ENCODE measurements at regions not wholly inside any gene's neighbourhood (a gene's known extent, or its start where the extent isn't known, plus 50 kb on each side); places are given as distances from the start of the nearest gene placed in this dataset.

GRCh38 chr2:19132967-19133366 is 225.5 kb downstream of the OSR1 start:
- in situ Hi-C loops (cut with HindIII; ENCODE audit: extremely low pct_ligation_motif_present, low pct_unique_long_range_greater_than_20kb), result no loop called here
- intact Hi-C loops (cut with micrococcal nuclease; ENCODE audit: unreplicated experiment), result no loop called here
- ChIA-PET CTCF (ENCODE audit: low intra/inter-chr PET ratio, low total read pairs) (no interaction called here), POLR2A (no interaction called here)
- no peak for ATAC-seq
- Histone ChIP-seq H3K4me3 (replicated peaks in 1 of 3; ENCODE audit: insufficient read depth in 1 of 3, low read depth in 2 of 3, low read length in 3 of 3) (no peak overlapping the region), H3K4me2 (ENCODE audit: low read depth, low read length) (no peak overlapping the region), H3K4me1 (ENCODE audit: insufficient read depth, low read length) (peaks cover 10% of the 10 kb centered on the region; the same call in 1 of the 2 replicates), H3K79me2 (ENCODE audit: insufficient read depth, low read length) (no peaks in the 10 kb centered on the region), H3K27me3 (ENCODE audit: control insufficient read depth in 1 of 2, insufficient read depth in 2 of 2, low read length in 2 of 2) (no peaks in the 10 kb centered on the region), H3K36me3 (replicated peaks in 1 of 2; ENCODE audit: control insufficient read depth in 1 of 2, insufficient read depth in 2 of 2, low read length in 2 of 2) (no peaks in the 10 kb centered on the region), H3K27ac (ENCODE audit: extremely low read length, insufficient read depth, low read length) (no peak overlapping the region), H4K20me1 (ENCODE audit: insufficient read depth, low read length) (no peaks in the 10 kb centered on the region), H3K9ac (ENCODE audit: insufficient read depth, low read depth, low read length) (no peak overlapping the region), H2AFZ (ENCODE audit: low read length) (no peak overlapping the region), H3K9me3 (ENCODE audit: low read length) (no peaks in the 10 kb centered on the region)
- WGBS (ENCODE audit: low lambda C conversion rate), result 54% methylated on average over 2 of the region's 2 CpGs
- no peak for DNase-seq (ENCODE audit: low spot score)
- no peak for TF ChIP-seq NONO (IDR thresholded peaks at IDR 0.05)
- no peak for TF ChIP-seq NONO (CRISPR knock-in tag; conservative IDR thresholded peaks at IDR 0.05)
- TF ChIP-seq NR2F2 (IDR thresholded peaks at IDR 0.05; ENCODE audit: borderline replicate concordance, low read depth), result no peak
- TF ChIP-seq ZNF367 (CRISPR knock-in tag; IDR thresholded peaks at IDR 0.05; ENCODE audit: borderline replicate concordance), result no peak
- no peak for TF ChIP-seq IKZF4 (CRISPR knock-in tag; IDR thresholded peaks at IDR 0.05; ENCODE audit: borderline replicate concordance, low read depth, not compliant biosample characterization)
- peak; percentile 42; the same call in 1 of the 2 replicates for TF ChIP-seq MAFF (IDR thresholded peaks at IDR 0.05; ENCODE audit: low read depth, low read length)
- TF ChIP-seq ONECUT2 (CRISPR knock-in tag; IDR thresholded peaks at IDR 0.05), result no peak
- TF ChIP-seq ZMYM2 (CRISPR knock-in tag; IDR thresholded peaks at IDR 0.05), result no peak
- no peak for TF ChIP-seq ZSCAN5A (CRISPR knock-in tag; IDR thresholded peaks at IDR 0.05; ENCODE audit: borderline replicate concordance)
- TF ChIP-seq MAFK (conservative IDR thresholded peaks at IDR 0.05 in 1 of 2, IDR thresholded peaks at IDR 0.05 in 1 of 2; ENCODE audit: low read length in 2 of 2), result peak; percentile 31 to 71; a peak in 2 of 4 replicates
- BruUV-seq (replicated peaks), result no TSS peak
- FAIRE-seq, result no peak
